ENCODE measurements at regions not wholly inside any gene's neighbourhood (a gene's known extent, or its start where the extent isn't known, plus 50 kb on each side); places are given as distances from the start of the nearest gene placed in this dataset.

DNA sequence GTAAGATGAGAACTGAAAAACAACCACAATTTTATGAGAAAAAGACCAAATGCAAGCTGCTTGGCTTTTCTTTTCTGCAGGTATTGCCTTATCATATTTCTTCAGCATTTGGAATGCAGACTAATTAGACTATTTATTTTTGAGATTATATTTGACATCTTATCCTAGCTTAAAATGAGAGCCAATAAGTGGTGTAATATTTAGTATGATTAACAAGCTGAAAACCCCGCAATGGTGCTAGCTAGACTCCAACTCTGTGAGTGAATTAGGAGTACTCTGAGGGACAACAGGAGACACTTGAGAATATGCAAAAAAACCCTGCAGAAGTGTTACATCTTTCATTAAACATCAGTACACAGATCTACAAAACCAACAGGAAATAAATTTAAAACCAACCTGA is 180.3 kb upstream of the MEOX2 start:
- TF ChIP-seq, protein P1, sequence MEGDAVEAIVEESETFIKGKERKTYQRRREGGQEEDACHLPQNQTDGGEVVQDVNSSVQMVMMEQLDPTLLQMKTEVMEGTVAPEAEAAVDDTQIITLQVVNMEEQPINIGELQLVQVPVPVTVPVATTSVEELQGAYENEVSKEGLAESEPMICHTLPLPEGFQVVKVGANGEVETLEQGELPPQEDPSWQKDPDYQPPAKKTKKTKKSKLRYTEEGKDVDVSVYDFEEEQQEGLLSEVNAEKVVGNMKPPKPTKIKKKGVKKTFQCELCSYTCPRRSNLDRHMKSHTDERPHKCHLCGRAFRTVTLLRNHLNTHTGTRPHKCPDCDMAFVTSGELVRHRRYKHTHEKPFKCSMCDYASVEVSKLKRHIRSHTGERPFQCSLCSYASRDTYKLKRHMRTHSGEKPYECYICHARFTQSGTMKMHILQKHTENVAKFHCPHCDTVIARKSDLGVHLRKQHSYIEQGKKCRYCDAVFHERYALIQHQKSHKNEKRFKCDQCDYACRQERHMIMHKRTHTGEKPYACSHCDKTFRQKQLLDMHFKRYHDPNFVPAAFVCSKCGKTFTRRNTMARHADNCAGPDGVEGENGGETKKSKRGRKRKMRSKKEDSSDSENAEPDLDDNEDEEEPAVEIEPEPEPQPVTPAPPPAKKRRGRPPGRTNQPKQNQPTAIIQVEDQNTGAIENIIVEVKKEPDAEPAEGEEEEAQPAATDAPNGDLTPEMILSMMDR (IDR thresholded peaks at IDR 0.05; ENCODE audit: low read length, missing control alignments) = no peak

DNA sequence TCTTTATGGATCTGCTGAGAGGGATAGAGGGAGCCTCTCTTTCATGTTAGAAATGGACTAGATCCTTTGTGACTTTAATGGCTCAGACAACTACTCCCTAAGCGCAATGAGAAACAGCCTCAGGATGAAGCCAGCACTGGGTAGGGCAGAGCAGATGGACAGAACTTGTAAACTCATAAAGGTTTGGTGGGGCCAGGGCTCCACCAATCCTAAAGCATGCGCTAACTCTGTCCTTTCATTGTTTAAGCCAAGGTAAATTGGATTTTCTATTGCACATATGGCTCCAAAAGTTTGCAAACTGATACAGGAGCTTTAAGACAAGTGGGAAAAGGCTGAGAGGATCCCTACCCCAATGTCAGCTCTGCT is 178.1 kb upstream of the MEOX2 start:
- TF ChIP-seq, protein P1 (IDR thresholded peaks at IDR 0.05; ENCODE audit: low read length, missing control alignments) = no peak
- no peak for DNase-seq (ENCODE audit: low read depth)
- no peak overlapping the region for H3K4me3 ChIP-seq (replicated peaks; ENCODE audit: low read depth, low read length)

More for the DNA sequence above, 180.3 kb upstream of the MEOX2 start:
- DNase-seq (ENCODE audit: low read depth) = no peak
- H3K4me3 ChIP-seq (replicated peaks; ENCODE audit: low read depth, low read length) = no peak overlapping the region

DNA sequence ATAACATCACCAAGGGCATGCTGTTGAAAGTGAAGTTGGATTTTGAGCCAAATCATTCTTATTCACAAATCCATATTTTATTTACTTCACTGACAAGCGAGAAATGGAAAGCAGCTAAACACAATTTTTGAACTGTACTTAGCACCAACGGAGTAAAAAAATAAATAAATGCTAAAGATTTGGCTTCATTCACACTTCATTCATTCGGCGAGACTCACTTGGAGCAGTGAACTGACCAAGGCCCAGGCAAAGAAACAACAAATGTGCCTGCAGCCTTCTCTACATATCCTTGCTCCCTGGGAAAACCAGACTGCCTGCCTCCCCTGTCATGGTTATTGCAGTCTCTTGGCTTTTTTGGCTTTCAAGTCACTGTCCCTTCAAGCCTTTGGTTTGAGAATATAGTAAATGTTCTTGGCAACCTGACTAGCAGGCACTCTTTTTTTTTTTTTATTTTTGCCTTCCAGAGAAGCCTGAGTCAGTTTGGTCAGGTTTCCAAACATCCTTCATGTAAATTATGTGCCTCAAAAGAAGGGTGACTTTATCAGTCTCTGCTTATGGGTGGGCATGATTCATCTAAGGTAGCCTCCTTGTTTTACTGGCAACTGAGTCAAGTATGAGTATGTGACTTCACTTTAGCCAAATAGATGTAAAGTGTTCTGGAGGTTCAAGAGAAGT is 177.6 kb upstream of the MEOX2 start:
- H3K4me3 ChIP-seq (replicated peaks; ENCODE audit: low read depth, low read length) = no peak overlapping the region
- TF ChIP-seq, protein P1 (IDR thresholded peaks at IDR 0.05; ENCODE audit: low read length, missing control alignments) = no peak
- no peak for DNase-seq (ENCODE audit: low read depth)

DNA sequence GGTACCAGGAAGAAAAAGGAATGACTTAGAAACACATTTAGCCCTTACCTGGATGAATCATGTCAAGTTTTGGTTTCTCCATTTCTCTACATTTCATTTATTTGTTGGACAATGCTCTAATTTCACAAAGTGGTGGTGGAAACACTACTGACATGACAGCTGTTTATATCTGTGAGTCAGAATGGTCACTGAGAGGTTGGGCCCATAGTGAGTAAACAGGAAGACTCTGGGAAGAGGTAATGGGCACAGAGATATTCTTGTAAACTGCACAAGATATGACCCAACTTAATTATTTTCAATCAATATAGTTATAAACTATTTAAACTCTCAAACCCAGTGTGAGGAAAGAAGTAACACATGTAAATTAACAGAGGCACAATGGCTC is 176.3 kb upstream of the MEOX2 start:
- H3K4me3 ChIP-seq (replicated peaks; ENCODE audit: low read depth, low read length) = no peak overlapping the region
- no peak for DNase-seq (ENCODE audit: low read depth)
- TF ChIP-seq, protein P1 (IDR thresholded peaks at IDR 0.05; ENCODE audit: low read length, missing control alignments) = no peak

- no peak for DNase-seq (ENCODE audit: low read depth)
- TF ChIP-seq, protein P1 (IDR thresholded peaks at IDR 0.05; ENCODE audit: low read length, missing control alignments) = no peak
- H3K4me3 ChIP-seq (replicated peaks; ENCODE audit: low read depth, low read length) = no peak overlapping the region
Measured at GRCh38 chr7:15862016-15862780, 175.7 kb upstream of the MEOX2 start.

DNA sequence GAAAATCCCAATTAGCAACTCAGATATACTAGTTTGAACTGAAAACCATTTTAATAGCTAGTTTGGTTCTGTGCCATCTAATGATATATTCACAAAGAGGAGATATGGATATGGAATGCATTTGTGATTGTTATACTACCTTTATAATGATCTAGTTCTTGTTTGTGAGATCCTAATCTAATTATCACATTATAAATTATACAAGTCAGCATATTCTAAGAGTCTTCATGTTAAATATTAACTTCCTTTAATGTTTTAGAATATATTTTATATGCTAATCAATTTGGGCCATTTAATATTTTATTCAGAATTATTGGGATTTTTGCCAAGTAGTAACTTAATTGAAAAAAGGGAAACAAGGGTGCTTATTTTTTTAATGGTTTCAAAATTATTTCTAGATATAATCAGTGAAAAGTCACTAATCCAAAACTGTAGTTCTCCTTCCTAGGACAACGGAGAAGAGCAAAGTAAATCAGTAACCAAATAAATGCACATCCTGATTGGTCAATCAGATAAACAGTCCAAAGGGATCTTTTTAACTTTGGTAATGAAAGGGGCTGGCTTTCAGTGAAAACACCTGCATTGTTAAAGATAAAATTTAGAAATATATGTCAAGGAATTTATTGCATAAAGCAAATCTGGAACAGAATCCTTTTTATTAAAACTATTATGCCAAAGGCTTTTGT is 173.9 kb upstream of the MEOX2 start:
- H3K4me3 ChIP-seq (replicated peaks; ENCODE audit: low read depth, low read length) = no peak overlapping the region
- TF ChIP-seq, protein P1 (IDR thresholded peaks at IDR 0.05; ENCODE audit: low read length, missing control alignments) = no peak
- no peak for DNase-seq (ENCODE audit: low read depth)

Data from fibroblast of pulmonary artery (primary cell).